GM23338 (cell line): ENCODE measurements at regions not wholly inside any gene's neighbourhood (a gene's known extent, or its start where the extent isn't known, plus 50 kb on each side); places are given as distances from the start of the nearest gene placed in this dataset.

Experiments
- TF ChIP-seq, protein P1 (sequence below), 2 experiments: fragments of 200-600 bp in 1 of 2; sonication (generic) in 1 of 2; conservative IDR thresholded peaks; 2 replicates each; pipeline versions ENCODE4 v1.5.1 to v1.6.1; 2016 to 2017; ENCODE audit warnings: antibody characterized with exemption in 2 of 2, low read depth in 2 of 2, mild to moderate bottlenecking in 2 of 2, moderate library complexity in 1 of 2
- TF ChIP-seq, protein P2 (sequence below): IDR thresholded peaks from one replicate; pipeline ENCODE4 v1.6.1; 2018; ENCODE audit warnings: antibody characterized with exemption; ENCODE audit not compliant: unreplicated experiment

DNA sequence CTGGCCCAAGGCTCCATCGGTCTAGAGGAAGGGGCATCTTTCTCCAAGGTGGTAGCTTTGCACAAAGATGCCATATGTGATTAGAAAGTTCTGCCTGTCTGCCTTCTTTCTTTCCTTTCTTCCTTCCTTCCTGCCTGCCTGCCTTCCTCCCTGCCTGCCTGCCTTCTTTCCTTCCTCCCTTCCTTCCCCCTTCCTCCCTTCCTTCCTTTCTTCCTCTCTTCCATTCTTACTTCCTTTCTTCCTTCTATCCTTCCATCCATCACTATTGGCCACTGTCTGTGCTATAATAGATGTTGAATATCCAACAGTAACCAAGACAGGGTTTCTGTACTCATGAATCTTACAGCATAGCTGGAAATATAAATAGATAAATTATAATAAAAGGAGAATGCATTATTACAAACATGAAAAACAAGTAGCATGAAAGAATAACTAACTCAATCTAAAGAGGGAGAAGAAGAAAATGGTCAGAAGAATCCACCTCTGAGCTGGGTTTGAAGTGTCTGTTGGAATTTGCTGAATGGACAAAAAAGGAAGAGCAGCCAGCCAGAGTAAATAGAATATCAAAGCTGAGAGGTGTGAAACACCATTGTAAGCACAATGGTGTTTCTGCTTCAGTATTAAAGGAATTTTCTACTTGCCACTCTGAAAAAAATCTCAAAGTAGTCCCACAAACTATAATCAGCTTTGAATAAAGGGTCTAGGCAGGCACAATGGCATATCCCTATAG lies 250.6 kb upstream of the NR5A2 start:
- TF ChIP-seq, protein P1, sequence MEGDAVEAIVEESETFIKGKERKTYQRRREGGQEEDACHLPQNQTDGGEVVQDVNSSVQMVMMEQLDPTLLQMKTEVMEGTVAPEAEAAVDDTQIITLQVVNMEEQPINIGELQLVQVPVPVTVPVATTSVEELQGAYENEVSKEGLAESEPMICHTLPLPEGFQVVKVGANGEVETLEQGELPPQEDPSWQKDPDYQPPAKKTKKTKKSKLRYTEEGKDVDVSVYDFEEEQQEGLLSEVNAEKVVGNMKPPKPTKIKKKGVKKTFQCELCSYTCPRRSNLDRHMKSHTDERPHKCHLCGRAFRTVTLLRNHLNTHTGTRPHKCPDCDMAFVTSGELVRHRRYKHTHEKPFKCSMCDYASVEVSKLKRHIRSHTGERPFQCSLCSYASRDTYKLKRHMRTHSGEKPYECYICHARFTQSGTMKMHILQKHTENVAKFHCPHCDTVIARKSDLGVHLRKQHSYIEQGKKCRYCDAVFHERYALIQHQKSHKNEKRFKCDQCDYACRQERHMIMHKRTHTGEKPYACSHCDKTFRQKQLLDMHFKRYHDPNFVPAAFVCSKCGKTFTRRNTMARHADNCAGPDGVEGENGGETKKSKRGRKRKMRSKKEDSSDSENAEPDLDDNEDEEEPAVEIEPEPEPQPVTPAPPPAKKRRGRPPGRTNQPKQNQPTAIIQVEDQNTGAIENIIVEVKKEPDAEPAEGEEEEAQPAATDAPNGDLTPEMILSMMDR (conservative IDR thresholded peaks at IDR 0.05; ENCODE audit: low read depth in 2 of 2) = no peak
- TF ChIP-seq, protein P2, sequence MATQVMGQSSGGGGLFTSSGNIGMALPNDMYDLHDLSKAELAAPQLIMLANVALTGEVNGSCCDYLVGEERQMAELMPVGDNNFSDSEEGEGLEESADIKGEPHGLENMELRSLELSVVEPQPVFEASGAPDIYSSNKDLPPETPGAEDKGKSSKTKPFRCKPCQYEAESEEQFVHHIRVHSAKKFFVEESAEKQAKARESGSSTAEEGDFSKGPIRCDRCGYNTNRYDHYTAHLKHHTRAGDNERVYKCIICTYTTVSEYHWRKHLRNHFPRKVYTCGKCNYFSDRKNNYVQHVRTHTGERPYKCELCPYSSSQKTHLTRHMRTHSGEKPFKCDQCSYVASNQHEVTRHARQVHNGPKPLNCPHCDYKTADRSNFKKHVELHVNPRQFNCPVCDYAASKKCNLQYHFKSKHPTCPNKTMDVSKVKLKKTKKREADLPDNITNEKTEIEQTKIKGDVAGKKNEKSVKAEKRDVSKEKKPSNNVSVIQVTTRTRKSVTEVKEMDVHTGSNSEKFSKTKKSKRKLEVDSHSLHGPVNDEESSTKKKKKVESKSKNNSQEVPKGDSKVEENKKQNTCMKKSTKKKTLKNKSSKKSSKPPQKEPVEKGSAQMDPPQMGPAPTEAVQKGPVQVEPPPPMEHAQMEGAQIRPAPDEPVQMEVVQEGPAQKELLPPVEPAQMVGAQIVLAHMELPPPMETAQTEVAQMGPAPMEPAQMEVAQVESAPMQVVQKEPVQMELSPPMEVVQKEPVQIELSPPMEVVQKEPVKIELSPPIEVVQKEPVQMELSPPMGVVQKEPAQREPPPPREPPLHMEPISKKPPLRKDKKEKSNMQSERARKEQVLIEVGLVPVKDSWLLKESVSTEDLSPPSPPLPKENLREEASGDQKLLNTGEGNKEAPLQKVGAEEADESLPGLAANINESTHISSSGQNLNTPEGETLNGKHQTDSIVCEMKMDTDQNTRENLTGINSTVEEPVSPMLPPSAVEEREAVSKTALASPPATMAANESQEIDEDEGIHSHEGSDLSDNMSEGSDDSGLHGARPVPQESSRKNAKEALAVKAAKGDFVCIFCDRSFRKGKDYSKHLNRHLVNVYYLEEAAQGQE = no peak
